ENCODE measurements at regions not wholly inside any gene's neighbourhood (a gene's known extent, or its start where the extent isn't known, plus 50 kb on each side); places are given as distances from the start of the nearest gene placed in this dataset.

DNA sequence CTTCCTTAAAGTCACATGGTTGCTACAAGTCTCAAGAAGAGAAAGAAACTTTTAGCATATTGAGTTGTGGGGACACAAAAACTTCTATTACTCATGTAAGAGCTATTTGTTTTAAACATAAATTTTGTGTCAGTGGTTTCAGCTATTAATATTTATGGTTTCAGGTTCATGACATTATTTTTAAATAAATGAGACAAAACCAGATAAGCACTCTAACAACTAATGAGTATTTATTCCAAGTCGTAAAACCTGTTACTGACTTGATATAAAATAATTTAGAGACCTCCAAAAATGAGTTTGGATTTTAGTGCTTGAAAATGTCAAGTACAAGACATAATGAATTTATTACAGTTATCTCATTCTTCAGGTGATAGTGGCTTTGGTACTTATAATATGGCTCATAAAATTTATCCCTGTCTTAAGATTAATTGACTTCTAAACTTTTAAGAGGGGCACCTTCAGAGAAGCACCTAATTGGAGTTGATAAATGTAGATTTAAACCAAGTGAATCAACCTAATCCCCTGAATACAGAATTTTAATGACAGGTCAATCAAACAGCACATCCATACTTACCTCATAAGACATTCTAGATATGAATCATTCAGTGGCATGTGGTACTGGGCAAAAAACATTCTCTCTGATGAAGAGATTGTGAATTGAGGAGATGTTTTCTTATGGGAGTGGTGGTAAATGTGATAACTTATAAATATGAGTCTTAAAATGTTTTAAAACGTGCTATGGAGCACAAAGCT is 167.7 kb upstream of the PTGFR start:
- Histone ChIP-seq H3K27ac (ENCODE audit: low read depth, low read length) (no peak overlapping the region), H3K36me3 (ENCODE audit: control insufficient read depth in 2 of 3, insufficient read depth in 3 of 3, low read length in 3 of 3) (no peaks in the 10 kb centered on the region), H3K9me3 (ENCODE audit: control insufficient read depth in 2 of 3, low read length in 3 of 3) (no peaks in the 10 kb centered on the region), H3K27me3 (ENCODE audit: control insufficient read depth in 2 of 2, insufficient read depth in 2 of 2, low read length in 2 of 2) (no peaks in the 10 kb centered on the region), H3K4me1 (ENCODE audit: control insufficient read depth in 2 of 2, insufficient read depth in 2 of 2, low read length in 2 of 2) (no peaks in the 10 kb centered on the region), H3K4me3 (ENCODE audit: low read length) (no peak overlapping the region)
- Mint-ChIP-seq H3K9me3 (no peaks in the 10 kb centered on the region), H3K36me3 (no peaks in the 10 kb centered on the region), H3K4me1 (no peaks in the 10 kb centered on the region), H3K27me3 (peaks cover 0 to 7% (median 6%) of the 10 kb centered on the region in 5 donors), H3K4me3 (no peak overlapping the region), H3K27ac (no peak overlapping the region)
- intact Hi-C loops (cut with micrococcal nuclease) = no loop called here
- POLR2A ChIA-PET = no interaction called here
- CTCF ChIA-PET = no interaction called here
- DNase-seq (no peak), ATAC-seq (no peak)

DNA sequence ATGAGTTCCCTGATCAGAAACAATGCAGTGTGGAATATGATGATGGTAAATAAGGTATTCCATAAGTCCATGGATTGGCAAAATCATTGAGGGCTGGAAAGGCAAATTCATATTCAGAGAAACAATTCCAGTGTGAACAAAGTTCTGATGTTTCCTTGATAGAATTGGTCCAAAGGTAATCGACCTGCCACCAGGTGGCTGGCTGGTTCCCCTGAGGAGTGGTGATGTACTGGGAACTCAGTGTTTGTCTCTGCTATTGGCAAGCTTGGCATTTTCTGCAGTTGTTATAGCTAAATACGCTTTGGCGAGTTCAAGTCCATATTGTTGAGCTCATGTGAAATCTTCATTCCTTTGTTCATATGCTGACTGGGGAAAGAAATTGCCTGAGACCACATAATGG is 165.5 kb upstream of the PTGFR start:
- CTCF ChIA-PET = no interaction called here

DNA sequence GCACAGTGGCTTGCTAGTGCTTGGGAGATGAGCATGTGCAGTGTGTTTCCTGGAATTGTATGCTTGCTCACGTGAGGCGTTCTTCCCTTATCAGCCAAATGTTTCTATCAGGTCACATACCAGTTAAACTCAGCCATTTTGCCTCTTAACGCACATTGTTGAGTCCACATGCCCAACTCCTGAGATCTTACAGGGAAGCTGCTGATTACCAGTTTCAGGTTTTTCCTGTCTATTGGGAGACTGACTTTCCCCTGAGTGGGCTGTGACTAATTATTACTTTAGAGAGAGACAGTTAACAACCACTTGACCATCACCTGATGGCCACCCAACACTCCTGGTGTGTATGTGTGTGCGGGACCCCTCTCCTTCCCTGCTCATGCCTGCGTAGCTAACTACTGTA is 161.3 kb upstream of the PTGFR start:
- intact Hi-C loops (cut with micrococcal nuclease) = no loop called here

More for the DNA sequence above, 165.5 kb upstream of the PTGFR start:
- Histone ChIP-seq H3K4me3 (ENCODE audit: low read length) (no peak overlapping the region), H3K36me3 (ENCODE audit: control insufficient read depth in 2 of 3, insufficient read depth in 3 of 3, low read length in 3 of 3) (no peaks in the 10 kb centered on the region), H3K4me1 (ENCODE audit: control insufficient read depth in 2 of 2, insufficient read depth in 2 of 2, low read length in 2 of 2) (no peaks in the 10 kb centered on the region), H3K27me3 (ENCODE audit: control insufficient read depth in 2 of 2, insufficient read depth in 2 of 2, low read length in 2 of 2) (no peaks in the 10 kb centered on the region), H3K9me3 (ENCODE audit: control insufficient read depth in 2 of 3, low read length in 3 of 3) (no peaks in the 10 kb centered on the region), H3K27ac (ENCODE audit: low read depth, low read length) (no peak overlapping the region)
- Mint-ChIP-seq H3K4me3 (no peak overlapping the region), H3K27ac (no peak overlapping the region), H3K36me3 (no peaks in the 10 kb centered on the region), H3K9me3 (peaks cover 0 to 2% (median 0%) of the 10 kb centered on the region in 11 donors), H3K27me3 (peaks cover 0 to 16% (median 6%) of the 10 kb centered on the region in 5 donors), H3K4me1 (no peaks in the 10 kb centered on the region)
- DNase-seq (no peak), ATAC-seq (no peak)
- POLR2A ChIA-PET = no interaction called here
- intact Hi-C loops (cut with micrococcal nuclease) = no loop called here

DNA sequence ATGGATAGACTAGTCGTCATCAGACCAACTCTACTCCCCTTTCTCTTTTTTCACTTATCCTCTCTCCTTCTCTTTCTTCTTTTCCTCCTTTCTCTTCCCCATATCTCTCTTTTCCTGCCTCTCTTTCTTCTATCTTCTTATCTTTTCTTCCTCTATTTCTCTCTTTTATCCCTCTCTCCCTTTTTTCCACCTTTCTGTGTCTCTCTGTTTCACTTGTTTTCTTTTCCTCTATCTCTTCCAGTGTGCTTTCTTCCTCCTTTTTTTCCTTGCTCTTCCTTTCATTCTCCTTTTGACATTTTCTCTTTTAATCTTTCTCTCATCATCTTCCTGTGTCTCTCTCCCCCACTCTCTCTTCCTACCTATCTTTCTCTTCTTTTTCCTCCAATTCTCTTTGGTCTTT is 159.0 kb upstream of the PTGFR start:
- POLR2A ChIA-PET = no interaction called here
- no peaks in the 10 kb centered on the region for H3K4me1 ChIP-seq (ENCODE audit: control insufficient read depth in 2 of 2, insufficient read depth in 2 of 2, low read length in 2 of 2)
- DNase-seq (no peak), ATAC-seq (no peak)
- Mint-ChIP-seq H3K9me3 (peaks cover 0 to 3% (median 0%) of the 10 kb centered on the region in 11 donors), H3K27ac (no peak overlapping the region), H3K27me3 (peaks cover 0 to 26% (median 9%) of the 10 kb centered on the region in 5 donors), H3K4me1 (no peaks in the 10 kb centered on the region), H3K36me3 (no peaks in the 10 kb centered on the region), H3K4me3 (no peak overlapping the region)
- CTCF ChIA-PET = no interaction called here
- no peaks in the 10 kb centered on the region for H3K9me3 ChIP-seq (ENCODE audit: control insufficient read depth in 2 of 3, low read length in 3 of 3)
- H3K4me3 ChIP-seq (ENCODE audit: low read length) = no peak overlapping the region
- no peaks in the 10 kb centered on the region for H3K27me3 ChIP-seq (ENCODE audit: control insufficient read depth in 2 of 2, insufficient read depth in 2 of 2, low read length in 2 of 2)
- H3K27ac ChIP-seq (ENCODE audit: low read depth, low read length) = no peak overlapping the region
- intact Hi-C loops (cut with micrococcal nuclease) = loop anchor here in 1 of 2 donors (10.0 kb wide), 1 partner anchor 343 kb away; no protein-coding TSS in a partner anchor
- H3K36me3 ChIP-seq (ENCODE audit: control insufficient read depth in 2 of 3, insufficient read depth in 3 of 3, low read length in 3 of 3) = no peaks in the 10 kb centered on the region

More for the DNA sequence above, 161.3 kb upstream of the PTGFR start:
- H3K9me3 Mint-ChIP-seq = peaks cover 0 to 2% (median 0%) of the 10 kb centered on the region in 11 donors
- H3K27ac Mint-ChIP-seq = no peak overlapping the region
- ATAC-seq (no peak), DNase-seq (no peak)
- no peaks in the 10 kb centered on the region for H3K27me3 ChIP-seq (ENCODE audit: control insufficient read depth in 2 of 2, insufficient read depth in 2 of 2, low read length in 2 of 2)
- H3K4me1 Mint-ChIP-seq = no peaks in the 10 kb centered on the region
- H3K4me3 ChIP-seq (ENCODE audit: low read length) = no peak overlapping the region
- no peaks in the 10 kb centered on the region for H3K9me3 ChIP-seq (ENCODE audit: control insufficient read depth in 2 of 3, low read length in 3 of 3)
- H3K27ac ChIP-seq (ENCODE audit: low read depth, low read length) = no peak overlapping the region
- H3K36me3 ChIP-seq (ENCODE audit: control insufficient read depth in 2 of 3, insufficient read depth in 3 of 3, low read length in 3 of 3) = no peaks in the 10 kb centered on the region
- no peaks in the 10 kb centered on the region for H3K4me1 ChIP-seq (ENCODE audit: control insufficient read depth in 2 of 2, insufficient read depth in 2 of 2, low read length in 2 of 2)
- H3K4me3 Mint-ChIP-seq = no peak overlapping the region
- ChIA-PET POLR2A (no interaction called here), CTCF (no interaction called here)
- H3K27me3 Mint-ChIP-seq = peaks cover 0 to 26% (median 14%) of the 10 kb centered on the region in 5 donors
- H3K36me3 Mint-ChIP-seq = no peaks in the 10 kb centered on the region

DNA sequence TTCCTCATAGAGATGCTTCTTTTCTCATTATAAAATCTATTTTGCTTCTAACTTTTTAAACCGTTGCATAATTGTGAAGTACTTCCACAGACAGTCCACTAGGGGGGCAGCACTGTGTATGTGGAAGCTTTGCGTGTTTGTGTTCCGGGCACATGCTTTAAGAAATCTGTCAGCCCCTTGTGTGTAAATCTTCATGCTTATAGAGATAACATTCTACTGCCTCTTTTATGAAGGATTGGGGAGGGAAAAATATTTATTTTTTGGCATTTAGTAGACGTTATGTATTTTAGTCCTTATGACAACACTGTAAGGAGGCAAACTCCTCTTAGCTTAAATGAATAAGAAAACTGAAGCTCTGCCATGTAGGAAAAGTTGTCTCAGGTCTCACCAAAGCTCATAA is 157.3 kb upstream of the PTGFR start:
- H3K27ac Mint-ChIP-seq = no peak overlapping the region
- H3K36me3 Mint-ChIP-seq = no peaks in the 10 kb centered on the region
- peaks cover 0 to 20% (median 8%) of the 10 kb centered on the region in 5 donors for H3K27me3 Mint-ChIP-seq
- ATAC-seq = no peak
- no peak overlapping the region for H3K4me3 Mint-ChIP-seq
- POLR2A ChIA-PET = no interaction called here
- Histone ChIP-seq H3K9me3 (ENCODE audit: control insufficient read depth in 2 of 3, low read length in 3 of 3) (no peaks in the 10 kb centered on the region), H3K27ac (ENCODE audit: low read depth, low read length) (no peak overlapping the region), H3K36me3 (ENCODE audit: control insufficient read depth in 2 of 3, insufficient read depth in 3 of 3, low read length in 3 of 3) (no peaks in the 10 kb centered on the region), H3K4me1 (ENCODE audit: control insufficient read depth in 2 of 2, insufficient read depth in 2 of 2, low read length in 2 of 2) (no peaks in the 10 kb centered on the region), H3K27me3 (ENCODE audit: control insufficient read depth in 2 of 2, insufficient read depth in 2 of 2, low read length in 2 of 2) (no peaks in the 10 kb centered on the region), H3K4me3 (ENCODE audit: low read length) (no peak overlapping the region)
- H3K9me3 Mint-ChIP-seq = peaks cover 0 to 5% (median 0%) of the 10 kb centered on the region in 11 donors
- CTCF ChIA-PET = no interaction called here
- no peaks in the 10 kb centered on the region for H3K4me1 Mint-ChIP-seq
- intact Hi-C loops (cut with micrococcal nuclease) = loop anchor here (1.0 to 10.0 kb wide), 2 partner anchors 341 to 343 kb away; no protein-coding TSS in a partner anchor
- DNase-seq = peak in 1 of 9 donors; percentile 4

DNA sequence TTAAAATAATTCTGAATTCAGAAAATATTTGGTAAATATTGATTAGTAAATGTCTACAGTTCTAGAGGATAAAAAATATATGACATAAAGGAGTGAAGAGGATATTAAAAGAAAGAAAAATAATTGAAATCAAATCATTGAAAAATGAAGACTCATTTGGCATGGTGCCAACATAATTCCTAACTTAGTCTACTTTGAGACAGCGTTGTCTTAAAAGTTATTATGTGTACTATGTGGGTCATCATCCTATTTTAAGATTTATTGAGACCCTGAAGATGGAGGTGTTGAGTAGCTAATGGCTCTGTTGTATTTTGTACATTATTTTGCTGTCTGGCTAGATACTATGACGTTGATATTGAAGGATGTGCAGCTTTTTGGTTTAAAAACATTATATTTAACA is 156.7 kb upstream of the PTGFR start:
- ATAC-seq (no peak), DNase-seq (no peak)
- no peaks in the 10 kb centered on the region for H3K36me3 Mint-ChIP-seq
- POLR2A ChIA-PET = no interaction called here
- CTCF ChIA-PET = no interaction called here
- H3K27ac Mint-ChIP-seq = no peak overlapping the region
- no peak overlapping the region for H3K27ac ChIP-seq (ENCODE audit: low read depth, low read length)
- H3K4me3 Mint-ChIP-seq = no peak overlapping the region
- no peaks in the 10 kb centered on the region for H3K4me1 ChIP-seq (ENCODE audit: control insufficient read depth in 2 of 2, insufficient read depth in 2 of 2, low read length in 2 of 2)
- peaks cover 0 to 15% (median 3%) of the 10 kb centered on the region in 5 donors for H3K27me3 Mint-ChIP-seq
- no peaks in the 10 kb centered on the region for H3K9me3 ChIP-seq (ENCODE audit: control insufficient read depth in 2 of 3, low read length in 3 of 3)
- H3K4me1 Mint-ChIP-seq = no peaks in the 10 kb centered on the region
- intact Hi-C loops (cut with micrococcal nuclease) = loop anchor here in 1 of 2 donors (10.0 kb wide), 1 partner anchor 341 kb away; no protein-coding TSS in a partner anchor
- H3K4me3 ChIP-seq (ENCODE audit: low read length) = no peak overlapping the region
- H3K36me3 ChIP-seq (ENCODE audit: control insufficient read depth in 2 of 3, insufficient read depth in 3 of 3, low read length in 3 of 3) = no peaks in the 10 kb centered on the region
- no peaks in the 10 kb centered on the region for H3K27me3 ChIP-seq (ENCODE audit: control insufficient read depth in 2 of 2, insufficient read depth in 2 of 2, low read length in 2 of 2)
- H3K9me3 Mint-ChIP-seq = peaks cover 0 to 5% (median 0%) of the 10 kb centered on the region in 11 donors

DNA sequence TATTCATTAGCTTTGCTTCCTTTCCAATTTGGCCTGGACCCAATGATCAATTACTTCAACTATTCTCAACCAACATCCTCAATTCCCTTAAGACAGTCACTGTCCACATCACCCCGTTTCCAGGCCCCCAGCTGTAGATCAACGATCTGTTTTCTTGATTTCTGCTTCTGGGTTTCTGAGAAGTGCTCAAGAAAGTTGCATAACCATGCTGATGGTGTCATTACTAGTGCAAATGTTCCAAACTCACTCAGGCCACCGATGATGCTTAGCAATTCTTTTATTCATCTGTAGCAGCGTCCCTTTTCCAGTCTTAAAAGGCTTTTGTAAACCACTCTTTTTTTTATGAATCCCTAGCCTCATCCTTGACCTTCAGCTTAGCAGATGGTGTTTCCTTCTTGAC is 155.8 kb upstream of the PTGFR start:
- Histone ChIP-seq H3K36me3 (ENCODE audit: control insufficient read depth in 2 of 3, insufficient read depth in 3 of 3, low read length in 3 of 3) (no peaks in the 10 kb centered on the region), H3K27me3 (ENCODE audit: control insufficient read depth in 2 of 2, insufficient read depth in 2 of 2, low read length in 2 of 2) (no peaks in the 10 kb centered on the region), H3K27ac (ENCODE audit: low read depth, low read length) (no peak overlapping the region), H3K4me3 (ENCODE audit: low read length) (no peak overlapping the region), H3K9me3 (ENCODE audit: control insufficient read depth in 2 of 3, low read length in 3 of 3) (no peaks in the 10 kb centered on the region), H3K4me1 (ENCODE audit: control insufficient read depth in 2 of 2, insufficient read depth in 2 of 2, low read length in 2 of 2) (no peaks in the 10 kb centered on the region)
- ATAC-seq (no peak), DNase-seq (no peak)
- intact Hi-C loops (cut with micrococcal nuclease) = loop anchor here in 1 of 2 donors (10.0 kb wide), 1 partner anchor 340 kb away; no protein-coding TSS in a partner anchor
- no peaks in the 10 kb centered on the region for H3K36me3 Mint-ChIP-seq
- no peak overlapping the region for H3K27ac Mint-ChIP-seq
- POLR2A ChIA-PET = no interaction called here
- H3K4me1 Mint-ChIP-seq = no peaks in the 10 kb centered on the region
- H3K9me3 Mint-ChIP-seq = peaks cover 0 to 4% (median 0%) of the 10 kb centered on the region in 11 donors
- no peak overlapping the region for H3K4me3 Mint-ChIP-seq
- peaks cover 0 to 15% (median 0%) of the 10 kb centered on the region in 5 donors for H3K27me3 Mint-ChIP-seq
- CTCF ChIA-PET = no interaction called here

Data from naive thymus-derived CD4-positive, alpha-beta T cell (primary cell).